H9 (cell line): ENCODE measurements at regions not wholly inside any gene's neighbourhood (a gene's known extent, or its start where the extent isn't known, plus 50 kb on each side); places are given as distances from the start of the nearest gene placed in this dataset.

ENCODE experiments used
- DNase-seq: peaks from one replicate; pipeline ENCODE4 v3.0.0-alpha.2; 2017
- H2AFZ ChIP-seq: one replicate; pipeline ENCODE4 v1.6.1; 2013; ENCODE audit warnings: mild to moderate bottlenecking, low read length, control low read depth, moderate library complexity
- H2AK5ac ChIP-seq: 2 replicates; pipeline ENCODE4 v1.6.1; 2013; ENCODE audit warnings: low read length, control low read depth, mixed read lengths; ENCODE audit not compliant: insufficient read length
- H2BK120ac ChIP-seq: one replicate; pipeline ENCODE4 v1.6.1; 2013; ENCODE audit warnings: low read depth, mild to moderate bottlenecking, low read length, control low read depth, inconsistent platforms; ENCODE audit not compliant: poor library complexity, severe bottlenecking
- H2BK12ac ChIP-seq: 2 replicates; pipeline ENCODE4 v1.6.1; 2013; ENCODE audit warnings: low read length, control low read depth, mixed read lengths, low read depth; ENCODE audit not compliant: insufficient read length
- H2BK15ac ChIP-seq: 2 replicates; pipeline ENCODE4 v1.6.1; 2013; ENCODE audit warnings: low read depth, low read length, control low read depth
- H2BK20ac ChIP-seq: one replicate; pipeline ENCODE4 v1.6.1; 2013; ENCODE audit warnings: low read depth, mild to moderate bottlenecking, low read length, control low read depth, inconsistent platforms; ENCODE audit not compliant: poor library complexity, severe bottlenecking
- H2BK5ac ChIP-seq: 2 replicates; pipeline ENCODE4 v1.6.1; 2013; ENCODE audit warnings: low read length, control low read depth, mixed read lengths; ENCODE audit not compliant: insufficient read length
- H3K14ac ChIP-seq: 2 replicates; pipeline ENCODE4 v1.6.1; 2013; ENCODE audit warnings: low read length, control low read depth; ENCODE audit not compliant: insufficient read depth
- H3K18ac ChIP-seq: 2 replicates; pipeline ENCODE4 v1.6.1; 2013; ENCODE audit warnings: low read depth, mild to moderate bottlenecking, mixed read lengths, low read length, control low read depth; ENCODE audit not compliant: insufficient read length
- H3K23ac ChIP-seq: 2 replicates; pipeline ENCODE4 v1.6.1; 2013; ENCODE audit warnings: low read length, control low read depth, mixed read lengths, low read depth; ENCODE audit not compliant: insufficient read length
- H3K23me2 ChIP-seq: 2 replicates; pipeline ENCODE4 v1.6.1; 2013; ENCODE audit warnings: low read depth, mild to moderate bottlenecking, mixed read lengths, low read length, control low read depth; ENCODE audit not compliant: insufficient read length, poor library complexity, severe bottlenecking
- H3K27ac ChIP-seq: 2 replicates; pipeline ENCODE4 v1.5.1; 2013; ENCODE audit warnings: low read length, control low read depth, mixed read lengths, low read depth; ENCODE audit not compliant: insufficient read length
- H3K27me3 ChIP-seq: 2 replicates; pipeline ENCODE4 v1.6.1; 2013; ENCODE audit warnings: low read length, control low read depth, inconsistent platforms; ENCODE audit not compliant: insufficient read depth
- H3K4ac ChIP-seq: 2 replicates; pipeline ENCODE4 v1.6.1; 2013; ENCODE audit warnings: low read depth, mild to moderate bottlenecking, control low read depth, inconsistent platforms, low read length, moderate library complexity
- H3K4me1 ChIP-seq: 2 replicates; pipeline ENCODE4 v1.6.1; 2013; ENCODE audit warnings: low read length, control low read depth, inconsistent platforms; ENCODE audit not compliant: insufficient read depth
- H3K4me2 ChIP-seq: 2 replicates; pipeline ENCODE4 v1.6.1; 2013; ENCODE audit warnings: low read length, control low read depth, mixed read lengths; ENCODE audit not compliant: insufficient read length, insufficient read depth
- H3K56ac ChIP-seq: 2 replicates; pipeline ENCODE4 v1.6.1; 2013; ENCODE audit warnings: low read depth, mild to moderate bottlenecking, mixed read lengths, low read length, control low read depth; ENCODE audit not compliant: insufficient read length
- H3K79me1 ChIP-seq: 2 replicates; pipeline ENCODE4 v1.6.1; 2013; ENCODE audit warnings: low read depth, mild to moderate bottlenecking, moderate library complexity, low read length, control low read depth, inconsistent platforms; ENCODE audit not compliant: insufficient read depth, poor library complexity, severe bottlenecking
- H3K79me2 ChIP-seq: 2 replicates; pipeline ENCODE4 v1.6.1; 2013; ENCODE audit warnings: low read length, control low read depth, inconsistent platforms; ENCODE audit not compliant: insufficient read depth
- H3K9ac ChIP-seq: 2 replicates; pipeline ENCODE4 v1.6.1; 2013; ENCODE audit warnings: low read length, control low read depth, mixed read lengths; ENCODE audit not compliant: insufficient read length; ENCODE audit errors: extremely low read depth
- H3K9me3 ChIP-seq: one replicate; pipeline ENCODE4 v1.6.1; 2013; ENCODE audit warnings: low read depth, low read length, inconsistent platforms; ENCODE audit not compliant: control insufficient read depth
- H3T11ph ChIP-seq: one replicate; pipeline ENCODE4 v1.6.1; 2013; ENCODE audit warnings: mild to moderate bottlenecking, low read length, control low read depth, inconsistent platforms
- H4K20me1 ChIP-seq: one replicate; pipeline ENCODE4 v1.6.1; 2013; ENCODE audit not compliant: control insufficient read depth, insufficient read length, insufficient read depth
- H4K5ac ChIP-seq: 2 replicates; pipeline ENCODE4 v1.6.1; 2013; ENCODE audit warnings: low read depth, mild to moderate bottlenecking, mixed read lengths, low read length, control low read depth; ENCODE audit not compliant: insufficient read length
- H4K8ac ChIP-seq: replicated peaks from 2 replicates; pipeline ENCODE4 v1.6.1; 2013; ENCODE audit warnings: low read length, control low read depth, mixed read lengths, low read depth; ENCODE audit not compliant: insufficient read length
- H4K91ac ChIP-seq: 2 replicates; pipeline ENCODE4 v1.6.1; 2013; ENCODE audit warnings: low read depth, mild to moderate bottlenecking, moderate library complexity, mixed read lengths, low read length, control low read depth; ENCODE audit not compliant: insufficient read length
- H3K27ac Mint-ChIP-seq, 3 experiments: 2 replicates in 2 of 3; 3 replicates in 1 of 3; pipeline ENCODE4 v1.8.0; 2020 to 2021; ENCODE audit warnings: mixed read lengths in 3 of 3, mild to moderate bottlenecking in 1 of 3, moderate library complexity in 1 of 3
- H3K27me3 Mint-ChIP-seq: 2 replicates; pipeline ENCODE4 v1.8.0; 2021; ENCODE audit warnings: low read depth, mild to moderate bottlenecking, moderate library complexity, mixed read lengths
- H3K36me3 Mint-ChIP-seq, 3 experiments: 2 replicates in 2 of 3; 3 replicates in 1 of 3; pipeline ENCODE4 v1.8.0; 2020 to 2021; ENCODE audit warnings: low read depth in 3 of 3, mixed read lengths in 3 of 3; ENCODE audit not compliant: insufficient read depth in 1 of 3
- H3K4me1 Mint-ChIP-seq, 2 experiments: 2 replicates each; pipeline ENCODE4 v1.8.0; 2020; ENCODE audit warnings: mixed read lengths in 2 of 2
- H3K4me3 Mint-ChIP-seq, 2 experiments: 2 replicates in 1 of 2; 3 replicates in 1 of 2; pipeline ENCODE4 v1.8.0; 2020 to 2021; ENCODE audit warnings: mild to moderate bottlenecking in 2 of 2, mixed read lengths in 2 of 2, moderate library complexity in 1 of 2
- H3K9me3 Mint-ChIP-seq, 2 experiments: 2 replicates in 1 of 2; 3 replicates in 1 of 2; pipeline ENCODE4 v1.8.0; 2020; ENCODE audit warnings: mild to moderate bottlenecking in 2 of 2, mixed read lengths in 2 of 2, moderate library complexity in 1 of 2
- CTCF ChIP-seq: fragments of 200-600 bp; sonication (generic); conservative IDR thresholded peaks from 3 replicates; pipeline ENCODE4 v1.8.0; 2021; ENCODE audit warnings: antibody characterized with exemption, mild to moderate bottlenecking
- WGBS: extraction: QIAGEN DNeasy Blood & Tissue Kit; methylation state at CpG from one replicate; pipeline ENCODE4 v1.1.7; 2013; ENCODE audit warnings: missing lambda C conversion rate, low lambda C conversion rate, mixed read lengths; ENCODE audit not compliant: insufficient read length; ENCODE audit errors: extremely low coverage; 5-methylcytosine and 5-hydroxymethylcytosine counted together

DNA sequence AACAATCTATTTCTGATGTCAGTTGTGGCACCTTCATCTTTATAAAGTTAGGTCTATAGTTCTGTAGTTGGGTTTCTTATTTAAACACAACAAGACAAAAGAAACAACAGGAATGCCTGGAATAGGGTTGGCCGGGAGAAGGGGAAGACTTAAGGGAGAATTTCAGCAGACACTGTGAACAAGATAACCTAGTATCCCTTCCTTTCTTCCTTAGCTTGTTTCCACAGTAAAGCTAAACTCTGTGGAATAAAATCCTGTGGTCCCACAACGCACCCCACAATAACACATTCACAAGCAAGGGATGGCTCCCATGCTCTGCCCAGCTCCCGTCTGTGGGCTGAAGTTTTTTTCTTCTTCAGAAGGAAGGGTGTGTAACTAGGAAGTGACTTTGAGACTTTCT is 124.9 kb upstream of the SMARCA2 start:
- Histone ChIP-seq H3K4me1 (no peaks in the 10 kb centered on the region), H2BK5ac (no peak overlapping the region), H2BK12ac (no peak overlapping the region), H4K91ac (no peak overlapping the region), H3K56ac (no peak overlapping the region), H3K23me2 (no peaks in the 10 kb centered on the region), H3K79me1 (no peaks in the 10 kb centered on the region), H4K20me1 (no peaks in the 10 kb centered on the region), H4K8ac (no peak overlapping the region), H3K18ac (no peak overlapping the region), H2AFZ (no peak overlapping the region), H4K5ac (no peak overlapping the region), H3K27me3 (no peaks in the 10 kb centered on the region), H2BK20ac (no peak overlapping the region), H3K4me2 (no peak overlapping the region), H3T11ph (no peak overlapping the region), H3K79me2 (no peaks in the 10 kb centered on the region), H3K27ac (no peak overlapping the region), H2BK120ac (no peak overlapping the region), H3K9me3 (no peaks in the 10 kb centered on the region), H2AK5ac (no peak overlapping the region), H2BK15ac (no peak overlapping the region), H3K4ac (no peak overlapping the region), H3K9ac (no peak overlapping the region), H3K14ac (no peak overlapping the region), H3K23ac (no peak overlapping the region)
- Mint-ChIP-seq H3K36me3 (no peaks in the 10 kb centered on the region), H3K27ac (no peak overlapping the region), H3K27me3 (no peaks in the 10 kb centered on the region), H3K4me3 (no peak overlapping the region), H3K4me1 (no peaks in the 10 kb centered on the region), H3K9me3 (no peaks in the 10 kb centered on the region)
- no peak for TF ChIP-seq CTCF
- DNase-seq: no peak
- no CpG with 5 or more reads among the region's 3 CpGs for whole genome bisulfite sequencing
